Erythroblast (primary cell): ENCODE measurements at regions not wholly inside any gene's neighbourhood (a gene's known extent, or its start where the extent isn't known, plus 50 kb on each side); places are given as distances from the start of the nearest gene placed in this dataset.

ENCODE experiments used
- DNase-seq, 2 experiments: peaks; one replicate each; lab custom pipeline; 2025; lab: John Stamatoyannopoulos, UW
- GATA1 ChIP-seq: IDR thresholded peaks from 2 replicates; pipeline ENCODE4 v1.6.1; 2011; ENCODE audit warnings: low read depth, mild to moderate bottlenecking, control low read depth, low read length, moderate library complexity
- POLR2A ChIP-seq: IDR thresholded peaks from 2 replicates; pipeline ENCODE4 v1.6.1; 2011; ENCODE audit warnings: mild to moderate bottlenecking, low read length

DNA sequence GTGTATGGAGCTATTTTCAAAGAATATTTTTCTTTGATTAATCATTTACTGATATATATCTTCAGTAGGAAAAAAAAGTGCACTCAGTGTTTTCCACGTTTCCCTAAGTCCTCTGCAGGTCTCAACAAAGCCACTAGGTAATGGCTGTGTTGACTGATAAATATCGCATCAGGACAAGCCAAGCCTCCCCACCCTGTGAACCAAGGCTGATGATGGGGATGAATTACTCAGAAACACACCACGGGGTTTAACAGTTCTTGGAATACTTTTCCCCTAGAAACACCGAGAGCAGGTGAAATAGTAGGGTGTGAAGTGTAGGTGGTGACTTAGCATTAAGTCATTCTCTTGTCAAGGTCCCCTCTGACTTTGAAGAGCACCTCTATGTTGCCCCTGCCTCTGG is 423.5 kb upstream of the IGFBP3 start:
- no peak for TF ChIP-seq POLR2A
- no peak for DNase-seq

- no peak for DNase-seq
- no peak for TF ChIP-seq POLR2A
- no peak for TF ChIP-seq GATA1
Observed at GRCh38 chr7:46343802-46344201, 422.7 kb upstream of the IGFBP3 start.

DNA sequence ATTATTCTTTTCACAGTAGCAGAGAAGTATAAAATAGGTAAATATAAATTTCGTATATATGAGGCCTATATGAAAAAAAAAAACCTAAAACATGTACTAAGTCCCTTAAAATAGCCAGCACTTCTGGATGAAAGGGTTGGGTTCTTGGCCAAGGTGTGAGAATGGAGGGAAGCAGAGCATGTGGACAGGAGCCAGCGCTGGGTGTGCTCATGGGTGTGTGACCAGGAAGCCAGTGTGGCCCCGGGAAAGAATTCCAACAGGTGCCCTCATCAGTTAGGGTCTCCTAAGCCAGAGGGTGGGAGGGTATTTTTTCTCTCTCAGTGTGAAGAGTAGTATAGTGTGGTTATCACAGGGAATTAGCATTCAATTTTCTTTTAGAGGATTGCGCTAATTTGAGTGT is 401.9 kb upstream of the IGFBP3 start:
- DNase-seq: no peak

DNA sequence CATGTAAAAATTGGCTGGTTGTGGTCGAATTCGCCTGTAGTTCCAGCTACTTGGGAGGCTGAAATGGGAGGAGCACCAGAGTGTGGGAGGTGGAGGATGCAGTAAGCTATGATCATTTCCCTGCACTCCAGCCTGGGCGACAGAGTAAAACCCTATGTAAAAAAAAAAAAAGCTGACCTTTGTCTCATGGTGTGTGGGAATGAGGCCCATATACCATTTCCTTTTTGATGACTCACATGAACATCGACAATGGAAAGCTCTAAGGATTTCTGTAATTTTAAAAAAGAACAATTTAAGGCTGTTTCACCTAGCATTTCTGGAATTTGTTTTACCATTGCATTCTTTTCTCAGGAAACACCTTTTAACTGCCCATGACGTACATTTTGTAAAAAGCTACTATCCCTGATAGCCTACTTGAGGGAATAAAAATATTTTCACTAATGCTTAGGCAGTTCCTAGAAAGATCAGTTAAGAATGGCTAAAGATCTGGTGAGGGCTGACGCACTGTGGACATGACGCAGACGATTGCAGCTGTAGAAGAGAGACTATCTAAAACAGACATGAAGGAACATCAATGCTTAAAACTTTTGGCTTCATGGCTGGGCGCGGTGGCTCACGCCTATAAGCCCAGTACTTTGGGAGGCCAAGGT is 400.6 kb upstream of the IGFBP3 start:
- DNase-seq: no peak
- TF ChIP-seq GATA1 (no peak), POLR2A (no peak)

More for the DNA sequence above, 401.9 kb upstream of the IGFBP3 start:
- TF ChIP-seq POLR2A (no peak), GATA1 (no peak)

- no peak for DNase-seq
- TF ChIP-seq POLR2A (no peak), GATA1 (no peak)
Observed at GRCh38 chr7:46320956-46321355, 399.9 kb upstream of the IGFBP3 start.

GRCh38 chr7:46319841-46320240 is 398.8 kb upstream of the IGFBP3 start:
- no peak for DNase-seq
- TF ChIP-seq POLR2A (no peak), GATA1 (no peak)

DNA sequence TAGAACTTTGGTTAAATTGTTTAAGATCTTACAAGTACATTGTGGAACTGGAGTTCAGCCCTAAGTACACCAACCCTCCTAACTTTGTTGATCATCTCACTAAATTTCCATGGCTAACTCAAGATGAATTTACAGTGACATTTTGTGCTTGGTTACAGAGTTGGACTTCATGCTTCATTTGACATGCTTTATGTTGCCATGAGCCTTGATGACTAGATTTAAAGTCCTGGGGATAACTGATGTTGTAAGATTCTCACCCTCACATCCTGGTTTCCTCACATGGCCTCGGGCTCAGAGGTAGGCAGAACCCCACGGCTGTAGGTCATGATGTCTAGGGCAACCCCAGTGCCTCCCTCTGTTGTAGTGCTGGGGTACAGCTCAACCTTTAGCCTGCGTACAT is 397.2 kb upstream of the IGFBP3 start:
- TF ChIP-seq GATA1 (no peak), POLR2A (no peak)
- no peak for DNase-seq

- DNase-seq: no peak
Observed at GRCh38 chr7:46317256-46317655, 396.2 kb upstream of the IGFBP3 start.

DNA sequence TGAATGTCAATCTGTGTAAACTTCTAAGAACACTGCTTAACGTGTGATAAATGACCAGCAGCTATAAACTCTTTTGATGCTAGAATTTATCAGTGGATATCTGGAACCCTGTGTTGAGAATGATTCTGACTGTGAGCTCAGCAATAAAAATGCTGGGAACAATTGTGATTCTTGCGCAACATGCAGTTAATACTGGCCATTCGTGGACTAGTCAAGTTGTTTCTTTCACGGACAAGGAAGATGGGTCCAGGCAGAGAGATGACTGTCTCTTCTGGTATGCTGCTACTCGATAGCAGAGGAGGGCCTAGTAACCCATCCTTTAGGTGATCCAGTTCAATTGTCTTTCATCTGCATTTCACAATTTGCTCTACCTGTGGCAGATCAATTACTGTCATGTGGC is 394.8 kb upstream of the IGFBP3 start:
- no peak for DNase-seq
- TF ChIP-seq GATA1: no peak
- no peak for TF ChIP-seq POLR2A

More at GRCh38 chr7:46317256-46317655, 396.2 kb upstream of the IGFBP3 start:
- TF ChIP-seq GATA1 (no peak), POLR2A (no peak)

DNA sequence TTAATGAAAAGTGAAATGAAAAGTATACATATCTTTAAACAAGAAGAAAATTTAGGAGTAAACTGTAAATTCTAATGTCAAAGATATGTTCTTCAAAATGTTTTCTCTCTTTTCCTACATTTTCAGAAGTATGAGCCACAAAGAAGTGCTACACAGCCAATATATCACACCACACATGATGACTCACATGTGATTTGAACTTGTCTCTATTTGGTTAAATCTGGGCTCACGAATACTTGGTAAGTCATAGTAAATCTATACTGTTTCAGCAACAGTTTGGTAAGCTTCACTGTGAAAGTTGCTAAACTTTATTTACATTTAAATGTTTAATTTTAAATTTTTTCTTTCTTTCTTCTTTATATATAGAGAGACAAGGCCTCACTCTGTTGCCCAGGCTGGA is 380.6 kb upstream of the IGFBP3 start:
- no peak for DNase-seq
- no peak for TF ChIP-seq GATA1
- TF ChIP-seq POLR2A: no peak

GRCh38 chr7:46297515-46297914 is 376.4 kb upstream of the IGFBP3 start:
- no peak for DNase-seq
- TF ChIP-seq POLR2A: no peak

- TF ChIP-seq POLR2A: no peak
- no peak for TF ChIP-seq GATA1
Observed at GRCh38 chr7:46296526-46296925, 375.5 kb upstream of the IGFBP3 start.

GRCh38 chr7:46294381-46294780 is 373.3 kb upstream of the IGFBP3 start:
- DNase-seq: no peak
- no peak for TF ChIP-seq GATA1
- TF ChIP-seq POLR2A: no peak

More at GRCh38 chr7:46296526-46296925, 375.5 kb upstream of the IGFBP3 start:
- no peak for DNase-seq

GRCh38 chr7:46292741-46293140 is 371.7 kb upstream of the IGFBP3 start:
- TF ChIP-seq POLR2A: no peak
- DNase-seq: no peak

DNA sequence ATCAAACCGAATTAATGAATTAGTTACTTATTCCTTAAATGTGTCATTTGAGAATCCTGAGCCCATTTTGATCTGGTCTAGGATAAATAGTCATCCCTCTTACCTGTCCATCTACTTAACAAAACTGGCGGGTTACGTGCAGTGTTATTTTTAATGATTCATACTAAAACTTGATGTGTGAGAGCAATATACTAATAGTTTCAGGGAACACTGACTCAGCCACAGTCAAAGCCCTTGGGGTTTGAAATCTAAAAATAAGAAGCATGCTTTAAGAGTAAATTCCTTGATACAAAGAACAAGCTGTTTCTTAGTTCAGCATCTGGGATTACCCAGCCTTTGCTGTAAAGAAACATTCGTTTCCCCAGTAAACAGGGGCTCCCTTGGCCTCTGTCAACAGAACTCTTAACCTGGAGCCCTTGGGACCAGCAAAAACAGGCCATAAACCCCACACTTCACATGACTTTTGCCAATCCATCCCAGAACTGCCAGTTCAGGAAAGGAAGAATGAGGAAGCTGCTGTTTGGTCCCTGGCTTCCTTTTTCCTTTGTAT is 370.6 kb upstream of the IGFBP3 start:
- no peak for DNase-seq
- no peak for TF ChIP-seq POLR2A
- no peak for TF ChIP-seq GATA1
